ENCODE measurements at regions not wholly inside any gene's neighbourhood (a gene's known extent, or its start where the extent isn't known, plus 50 kb on each side); places are given as distances from the start of the nearest gene placed in this dataset.

DNA sequence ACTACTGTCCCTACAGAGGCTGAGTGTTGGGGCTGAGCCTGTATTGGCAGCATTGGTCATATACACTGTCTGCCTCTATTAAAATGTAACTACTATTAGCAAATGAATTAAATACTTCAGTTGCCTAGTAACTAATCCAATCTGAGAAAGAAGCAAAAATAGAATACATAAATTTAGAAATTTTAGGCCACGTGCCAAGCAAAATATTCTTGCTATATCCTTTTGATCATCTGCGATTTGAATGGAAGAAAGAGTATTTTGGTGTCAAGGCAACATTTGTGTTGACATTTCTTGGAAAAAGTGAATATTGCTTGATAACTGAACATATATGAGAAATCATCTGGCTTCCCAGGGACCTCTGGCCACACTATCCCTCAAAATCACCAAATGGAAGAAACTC, 148.2 kb upstream of the TOPAZ1 start:
- Histone ChIP-seq H3K27me3 (no peaks in the 10 kb centered on the region), H3K4me1 (no peaks in the 10 kb centered on the region), H3K27ac (no peak overlapping the region), H3K36me3 (no peaks in the 10 kb centered on the region), H3K9me3 (no peaks in the 10 kb centered on the region), H3K4me3 (no peak overlapping the region)
- TF ChIP-seq POLR2A (IDR thresholded peaks at IDR 0.05) = no peak
- TF ChIP-seq, protein P1, sequence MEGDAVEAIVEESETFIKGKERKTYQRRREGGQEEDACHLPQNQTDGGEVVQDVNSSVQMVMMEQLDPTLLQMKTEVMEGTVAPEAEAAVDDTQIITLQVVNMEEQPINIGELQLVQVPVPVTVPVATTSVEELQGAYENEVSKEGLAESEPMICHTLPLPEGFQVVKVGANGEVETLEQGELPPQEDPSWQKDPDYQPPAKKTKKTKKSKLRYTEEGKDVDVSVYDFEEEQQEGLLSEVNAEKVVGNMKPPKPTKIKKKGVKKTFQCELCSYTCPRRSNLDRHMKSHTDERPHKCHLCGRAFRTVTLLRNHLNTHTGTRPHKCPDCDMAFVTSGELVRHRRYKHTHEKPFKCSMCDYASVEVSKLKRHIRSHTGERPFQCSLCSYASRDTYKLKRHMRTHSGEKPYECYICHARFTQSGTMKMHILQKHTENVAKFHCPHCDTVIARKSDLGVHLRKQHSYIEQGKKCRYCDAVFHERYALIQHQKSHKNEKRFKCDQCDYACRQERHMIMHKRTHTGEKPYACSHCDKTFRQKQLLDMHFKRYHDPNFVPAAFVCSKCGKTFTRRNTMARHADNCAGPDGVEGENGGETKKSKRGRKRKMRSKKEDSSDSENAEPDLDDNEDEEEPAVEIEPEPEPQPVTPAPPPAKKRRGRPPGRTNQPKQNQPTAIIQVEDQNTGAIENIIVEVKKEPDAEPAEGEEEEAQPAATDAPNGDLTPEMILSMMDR (IDR thresholded peaks at IDR 0.05 in 4 of 5, conservative IDR thresholded peaks at IDR 0.05 in 1 of 5) = no peak
- DNase-seq = no peak
- intact Hi-C loops (cut with DNase I; ENCODE audit: low total_unique reads) (no loop called here), in situ Hi-C loops (cut with MboI; ENCODE audit: low sequenced_read_pairs in 4 of 4) (no loop called here)
- no peak for ATAC-seq

DNA sequence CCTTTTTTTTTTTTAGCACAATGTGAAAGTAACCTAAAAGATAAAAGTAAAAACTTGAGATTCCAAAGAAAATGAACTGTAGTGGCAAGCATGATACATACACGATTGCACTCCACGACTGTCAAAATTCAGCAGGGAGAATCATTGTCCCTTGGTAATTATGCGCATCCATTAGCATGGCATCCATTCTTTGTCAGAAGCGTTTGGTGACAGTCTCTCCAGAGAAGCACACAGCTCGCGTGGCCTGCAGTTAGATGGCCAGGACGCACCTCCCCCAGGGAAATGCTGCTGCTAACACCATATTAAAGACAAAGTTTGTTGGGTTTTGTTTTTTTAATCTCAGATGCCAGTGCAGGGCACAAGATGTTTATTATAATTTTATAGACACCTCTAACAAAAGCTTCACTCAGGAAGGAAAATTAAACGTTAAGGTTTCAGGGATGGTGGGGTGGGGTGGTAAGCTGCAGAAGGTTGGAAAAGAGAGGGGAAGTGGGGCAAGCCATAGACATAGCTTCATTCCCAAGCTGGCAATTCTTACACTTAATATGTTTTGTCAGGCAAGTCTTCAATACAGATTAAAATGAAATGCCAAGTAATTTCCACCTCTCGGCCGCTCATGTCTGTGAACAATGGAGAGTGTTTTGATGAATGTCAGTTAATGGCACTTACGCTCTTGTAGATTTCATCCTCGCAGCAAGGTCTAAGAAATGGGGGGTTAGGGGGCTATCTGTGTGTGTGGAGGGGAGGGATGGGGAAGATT, 142.8 kb upstream of the TOPAZ1 start:
- H3K4me3 ChIP-seq = no peak overlapping the region
- no peak for TF ChIP-seq POLR2A (IDR thresholded peaks at IDR 0.05)
- TF ChIP-seq, protein P1 (IDR thresholded peaks at IDR 0.05 in 4 of 5, conservative IDR thresholded peaks at IDR 0.05 in 1 of 5) = no peak
- no peak for DNase-seq
- in situ Hi-C loops (cut with MboI; ENCODE audit: low sequenced_read_pairs in 4 of 4) (no loop called here), intact Hi-C loops (cut with DNase I; ENCODE audit: low total_unique reads) (no loop called here)
- no peak for ATAC-seq
- H3K4me1 ChIP-seq = no peaks in the 10 kb centered on the region
- H3K27ac ChIP-seq = no peak overlapping the region
- no peaks in the 10 kb centered on the region for H3K9me3 ChIP-seq
- no peaks in the 10 kb centered on the region for H3K36me3 ChIP-seq
- no peaks in the 10 kb centered on the region for H3K27me3 ChIP-seq

DNA sequence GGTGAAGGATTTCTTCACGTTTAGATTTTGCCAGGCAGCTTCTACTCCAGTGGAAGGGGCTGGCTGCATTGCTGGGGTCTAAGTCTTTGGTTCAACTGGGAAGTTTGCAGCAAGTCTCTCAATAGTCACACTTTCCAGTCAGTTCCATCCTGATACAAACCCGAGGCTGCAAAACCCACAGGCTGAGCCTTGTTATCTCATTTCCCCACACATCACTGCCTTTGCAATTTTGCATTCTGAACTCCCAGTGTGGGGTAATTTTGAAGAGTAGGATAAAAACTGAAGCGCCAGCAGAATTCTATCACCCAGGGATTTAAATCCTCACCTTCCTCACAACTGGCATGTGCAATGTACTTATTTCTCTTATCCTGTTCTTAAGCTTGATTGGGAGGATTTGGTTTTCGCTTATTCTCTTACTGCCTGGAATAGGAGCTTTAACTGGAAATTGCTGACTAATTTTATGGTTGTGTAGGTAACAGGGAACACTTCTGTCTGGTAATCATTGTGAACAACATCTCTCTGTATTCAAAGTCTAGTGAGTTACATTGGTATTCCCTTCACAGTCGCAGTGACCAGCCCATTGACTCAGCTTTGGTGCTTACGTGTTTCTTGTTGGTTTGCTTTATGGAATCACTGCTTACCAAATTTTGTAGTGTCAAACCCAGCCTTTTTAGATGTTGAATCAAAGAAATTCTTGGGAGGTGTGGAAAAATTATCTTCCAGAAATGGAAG, 142.0 kb upstream of the TOPAZ1 start:
- in situ Hi-C loops (cut with MboI; ENCODE audit: low sequenced_read_pairs in 4 of 4) (no loop called here), intact Hi-C loops (cut with DNase I; ENCODE audit: low total_unique reads) (no loop called here)
- DNase-seq = no peak
- Histone ChIP-seq H3K36me3 (no peaks in the 10 kb centered on the region), H3K4me3 (no peak overlapping the region), H3K27me3 (peaks cover 0 to under 1% (median 0%) of the 10 kb centered on the region in 3 donors), H3K4me1 (no peaks in the 10 kb centered on the region), H3K27ac (no peak overlapping the region), H3K9me3 (no peaks in the 10 kb centered on the region)
- no peak for ATAC-seq
- TF ChIP-seq, protein P1 (IDR thresholded peaks at IDR 0.05 in 4 of 5, conservative IDR thresholded peaks at IDR 0.05 in 1 of 5) = no peak
- no peak for TF ChIP-seq POLR2A (IDR thresholded peaks at IDR 0.05)

DNA sequence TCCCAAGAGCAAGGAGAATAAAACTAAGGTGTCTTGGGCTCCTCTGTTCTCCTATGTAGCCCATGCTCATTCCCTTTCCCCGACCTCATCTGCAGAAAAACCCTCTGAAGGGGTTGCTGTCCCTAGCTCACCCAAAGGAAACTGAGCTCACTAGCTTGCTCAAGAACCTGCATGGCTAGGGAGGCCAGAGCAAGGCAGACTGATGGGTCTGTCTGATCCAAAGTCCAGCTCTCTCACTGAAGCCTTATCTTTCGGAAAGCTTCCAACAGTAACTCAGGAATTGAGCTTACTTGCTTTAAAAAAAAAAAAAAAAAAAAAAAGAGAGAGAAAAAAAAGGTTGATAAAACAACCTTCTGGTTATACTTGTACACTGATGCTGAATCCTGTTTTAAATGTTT, 141.4 kb upstream of the TOPAZ1 start:
- H3K36me3 ChIP-seq = no peaks in the 10 kb centered on the region
- H3K27ac ChIP-seq = no peak overlapping the region
- no peak overlapping the region for H3K4me3 ChIP-seq
- in situ Hi-C loops (cut with MboI; ENCODE audit: low sequenced_read_pairs in 4 of 4) (no loop called here), intact Hi-C loops (cut with DNase I; ENCODE audit: low total_unique reads) (no loop called here)
- TF ChIP-seq, protein P1 (IDR thresholded peaks at IDR 0.05 in 4 of 5, conservative IDR thresholded peaks at IDR 0.05 in 1 of 5) = no peak
- no peak for TF ChIP-seq POLR2A (IDR thresholded peaks at IDR 0.05)
- no peaks in the 10 kb centered on the region for H3K4me1 ChIP-seq
- no peak for DNase-seq
- H3K27me3 ChIP-seq = peaks cover 0 to 3% (median 0%) of the 10 kb centered on the region in 3 donors
- no peak for ATAC-seq
- H3K9me3 ChIP-seq = no peaks in the 10 kb centered on the region

Data from gastrocnemius medialis (tissue), 4 donors.